ENCODE measurements at regions not wholly inside any gene's neighbourhood (a gene's known extent, or its start where the extent isn't known, plus 50 kb on each side); places are given as distances from the start of the nearest gene placed in this dataset.
"Not testable (repeated sequence)": the region's sequence is repeated elsewhere in the genome, so short reads cannot be mapped to it uniquely, and the experiment has no call there.

GRCh38 chr6:81295310-81295709, 457.2 kb downstream of the TENT5A start:
- H3K4me1 ChIP-seq (ENCODE audit: control insufficient read depth, insufficient read depth, low read length) = no peaks in the 10 kb centered on the region
- H3K27me3 ChIP-seq (ENCODE audit: control insufficient read depth, insufficient read depth, low read length, poor library complexity, severe bottlenecking) = no peaks in the 10 kb centered on the region
- H3K36me3 ChIP-seq (ENCODE audit: control insufficient read depth, insufficient read depth, low read length) = no peaks in the 10 kb centered on the region
- no peak overlapping the region for H3K27ac ChIP-seq (ENCODE audit: insufficient read depth, low read depth, low read length, poor library complexity, severe bottlenecking)
- H3K9me3 ChIP-seq (ENCODE audit: control insufficient read depth, low read length) = no peaks in the 10 kb centered on the region
- H3K4me3 ChIP-seq (ENCODE audit: insufficient read depth, low read depth, low read length) = no peak overlapping the region

- Histone ChIP-seq H3K4me1 (ENCODE audit: control insufficient read depth, insufficient read depth, low read length) (no peaks in the 10 kb centered on the region), H3K9me3 (ENCODE audit: control insufficient read depth, low read length) (no peaks in the 10 kb centered on the region), H3K36me3 (ENCODE audit: control insufficient read depth, insufficient read depth, low read length) (no peaks in the 10 kb centered on the region), H3K4me3 (ENCODE audit: insufficient read depth, low read depth, low read length) (no peak overlapping the region), H3K27ac (ENCODE audit: insufficient read depth, low read depth, low read length, poor library complexity, severe bottlenecking) (no peak overlapping the region), H3K27me3 (ENCODE audit: control insufficient read depth, insufficient read depth, low read length, poor library complexity, severe bottlenecking) (no peaks in the 10 kb centered on the region)
- WGBS, 2 experiments = 92 to 98% methylated on average over 2 of the region's 2 CpGs
These were observed 458.6 kb downstream of the TENT5A start for GRCh38 chr6:81293896-81294295.

- H3K27me3 ChIP-seq (ENCODE audit: control insufficient read depth, insufficient read depth, low read length, poor library complexity, severe bottlenecking) = no peaks in the 10 kb centered on the region
- no peak overlapping the region for H3K4me3 ChIP-seq (ENCODE audit: insufficient read depth, low read depth, low read length)
- no peaks in the 10 kb centered on the region for H3K4me1 ChIP-seq (ENCODE audit: control insufficient read depth, insufficient read depth, low read length)
- no peaks in the 10 kb centered on the region for H3K36me3 ChIP-seq (ENCODE audit: control insufficient read depth, insufficient read depth, low read length)
- no peak overlapping the region for H3K27ac ChIP-seq (ENCODE audit: insufficient read depth, low read depth, low read length, poor library complexity, severe bottlenecking)
- H3K9me3 ChIP-seq (ENCODE audit: control insufficient read depth, low read length) = no peaks in the 10 kb centered on the region
These were observed 463.3 kb downstream of the TENT5A start for GRCh38 chr6:81289229-81289628.

- H3K4me3 ChIP-seq (ENCODE audit: insufficient read depth, low read depth, low read length) = no peak overlapping the region
- WGBS, 2 experiments = 92 to 93% methylated on average over 3 to 4 of the region's 4 CpGs
These were observed 487.4 kb downstream of the TENT5A start for GRCh38 chr6:81265106-81265505.

GRCh38 chr6:81263531-81264168, 488.8 kb downstream of the TENT5A start:
- 94 to 95% methylated on average over 14 to 17 of the region's 17 CpGs for whole genome bisulfite sequencing, 2 experiments
- H3K9me3 ChIP-seq (ENCODE audit: control insufficient read depth, low read length) = no peaks in the 10 kb centered on the region
- H3K27me3 ChIP-seq (ENCODE audit: control insufficient read depth, insufficient read depth, low read length, poor library complexity, severe bottlenecking) = no peaks in the 10 kb centered on the region

More at GRCh38 chr6:81265106-81265505, 487.4 kb downstream of the TENT5A start:
- Histone ChIP-seq H3K4me1 (ENCODE audit: control insufficient read depth, insufficient read depth, low read length) (no peaks in the 10 kb centered on the region), H3K36me3 (ENCODE audit: control insufficient read depth, insufficient read depth, low read length) (no peaks in the 10 kb centered on the region), H3K27me3 (ENCODE audit: control insufficient read depth, insufficient read depth, low read length, poor library complexity, severe bottlenecking) (no peaks in the 10 kb centered on the region), H3K9me3 (ENCODE audit: control insufficient read depth, low read length) (no peaks in the 10 kb centered on the region), H3K27ac (ENCODE audit: insufficient read depth, low read depth, low read length, poor library complexity, severe bottlenecking) (no peak overlapping the region)

DNA sequence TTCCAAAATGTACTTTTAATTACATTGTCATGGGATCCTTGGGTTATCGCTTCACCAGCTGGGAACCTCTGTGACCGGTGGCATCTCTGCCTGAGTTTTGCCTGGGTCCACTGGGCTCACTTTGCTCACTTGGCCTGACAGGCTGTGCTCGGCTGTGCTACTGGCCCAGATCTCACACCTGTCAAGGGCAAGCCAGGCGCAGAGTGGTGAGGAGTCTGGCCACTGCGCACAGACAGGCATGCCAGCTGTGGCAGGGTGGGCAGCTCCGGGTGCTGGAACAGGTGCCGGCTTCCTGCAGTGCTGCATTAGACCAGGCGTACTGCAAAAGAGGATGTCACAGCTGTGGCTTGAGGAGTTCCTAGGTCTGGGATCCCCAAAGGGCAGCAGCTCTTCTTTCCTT, 489.8 kb downstream of the TENT5A start:
- H3K27me3 ChIP-seq (ENCODE audit: control insufficient read depth, insufficient read depth, low read length, poor library complexity, severe bottlenecking) = no peaks in the 10 kb centered on the region
- H3K9me3 ChIP-seq (ENCODE audit: control insufficient read depth, low read length) = no peaks in the 10 kb centered on the region
- 93 to 97% methylated on average over 8 of the region's 8 CpGs for WGBS, 2 experiments
- no peaks in the 10 kb centered on the region for H3K36me3 ChIP-seq (ENCODE audit: control insufficient read depth, insufficient read depth, low read length)
- no peak overlapping the region for H3K4me3 ChIP-seq (ENCODE audit: insufficient read depth, low read depth, low read length)
- no peak overlapping the region for H3K27ac ChIP-seq (ENCODE audit: insufficient read depth, low read depth, low read length, poor library complexity, severe bottlenecking)
- H3K4me1 ChIP-seq (ENCODE audit: control insufficient read depth, insufficient read depth, low read length) = no peaks in the 10 kb centered on the region

More at GRCh38 chr6:81263531-81264168, 488.8 kb downstream of the TENT5A start:
- Histone ChIP-seq H3K27ac (ENCODE audit: insufficient read depth, low read depth, low read length, poor library complexity, severe bottlenecking) (no peak overlapping the region), H3K4me3 (ENCODE audit: insufficient read depth, low read depth, low read length) (no peak overlapping the region), H3K4me1 (ENCODE audit: control insufficient read depth, insufficient read depth, low read length) (no peaks in the 10 kb centered on the region), H3K36me3 (ENCODE audit: control insufficient read depth, insufficient read depth, low read length) (no peaks in the 10 kb centered on the region)

DNA sequence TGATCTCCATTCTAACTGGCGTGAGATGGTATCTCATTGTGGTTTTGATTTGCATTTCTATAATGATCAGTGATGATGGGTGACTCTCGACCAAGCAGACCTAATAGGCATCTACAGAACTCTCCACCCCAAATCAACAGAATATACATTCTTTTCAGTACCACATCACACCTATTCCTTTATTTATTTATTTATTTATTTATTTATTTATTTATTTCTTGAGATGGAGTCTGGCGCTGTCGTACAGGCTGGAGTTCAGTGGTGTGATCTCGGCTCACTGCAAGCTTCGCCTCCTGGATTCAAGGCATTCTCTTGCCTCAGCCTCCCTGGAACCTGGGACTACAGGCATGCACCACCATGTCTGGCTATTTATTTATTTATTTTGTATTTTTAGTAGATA, 496.3 kb downstream of the TENT5A start:
- not testable (repeated sequence) for H3K4me3 ChIP-seq (ENCODE audit: insufficient read depth, low read depth, low read length); H3K9me3 ChIP-seq (ENCODE audit: control insufficient read depth, low read length); H3K27ac ChIP-seq (ENCODE audit: insufficient read depth, low read depth, low read length, poor library complexity, severe bottlenecking); H3K27me3 ChIP-seq (ENCODE audit: control insufficient read depth, insufficient read depth, low read length, poor library complexity, severe bottlenecking); H3K4me1 ChIP-seq (ENCODE audit: control insufficient read depth, insufficient read depth, low read length); H3K36me3 ChIP-seq (ENCODE audit: control insufficient read depth, insufficient read depth, low read length)
- WGBS, 2 experiments = 91 to 96% methylated on average over 4 to 6 of the region's 6 CpGs

DNA sequence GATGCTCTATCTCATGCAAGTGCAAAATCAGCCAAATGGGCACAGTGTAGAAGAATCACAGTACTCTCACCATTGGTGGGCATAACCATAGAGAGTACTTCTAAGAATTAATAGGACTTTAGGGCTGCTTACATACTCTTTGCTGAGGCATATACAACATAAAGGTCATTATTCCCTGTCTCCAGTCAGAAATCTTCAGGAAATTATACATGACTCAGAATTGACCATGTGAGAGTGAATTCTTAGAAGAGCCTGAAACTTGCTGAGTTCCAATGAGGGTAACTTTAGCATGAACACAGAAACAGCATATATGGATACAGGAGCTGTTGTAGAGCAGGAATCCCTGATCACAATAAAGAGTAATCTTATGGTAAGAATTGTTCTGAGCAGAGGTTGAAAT, 498.7 kb downstream of the TENT5A start:
- Histone ChIP-seq H3K27me3 (ENCODE audit: control insufficient read depth, insufficient read depth, low read length, poor library complexity, severe bottlenecking) (no peaks in the 10 kb centered on the region), H3K27ac (ENCODE audit: insufficient read depth, low read depth, low read length, poor library complexity, severe bottlenecking) (no peak overlapping the region), H3K4me3 (ENCODE audit: insufficient read depth, low read depth, low read length) (no peak overlapping the region), H3K36me3 (ENCODE audit: control insufficient read depth, insufficient read depth, low read length) (no peaks in the 10 kb centered on the region), H3K9me3 (ENCODE audit: control insufficient read depth, low read length) (no peaks in the 10 kb centered on the region), H3K4me1 (ENCODE audit: control insufficient read depth, insufficient read depth, low read length) (no peaks in the 10 kb centered on the region)

DNA sequence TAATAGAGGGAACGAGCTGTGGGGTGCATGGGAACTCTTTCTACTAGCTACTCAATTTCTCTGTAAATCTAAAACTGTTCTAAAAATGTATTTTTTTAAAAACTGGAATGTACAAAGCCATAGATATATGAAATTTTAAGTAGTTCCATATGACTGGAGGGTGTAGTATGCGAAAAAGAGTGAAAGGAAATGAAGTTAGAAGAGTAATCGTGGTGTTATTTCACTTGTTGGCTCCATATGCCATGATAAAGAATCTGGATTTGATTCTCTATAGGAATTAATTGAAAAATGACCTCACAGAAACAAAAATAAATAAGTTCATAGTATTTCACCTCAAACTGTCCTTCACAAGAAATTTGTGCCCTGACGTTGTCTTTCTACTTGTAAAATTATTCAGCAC, 500.2 kb downstream of the TENT5A start:
- Histone ChIP-seq H3K27me3 (ENCODE audit: control insufficient read depth, insufficient read depth, low read length, poor library complexity, severe bottlenecking) (no peaks in the 10 kb centered on the region), H3K9me3 (ENCODE audit: control insufficient read depth, low read length) (no peaks in the 10 kb centered on the region), H3K27ac (ENCODE audit: insufficient read depth, low read depth, low read length, poor library complexity, severe bottlenecking) (no peak overlapping the region), H3K4me1 (ENCODE audit: control insufficient read depth, insufficient read depth, low read length) (no peaks in the 10 kb centered on the region), H3K4me3 (ENCODE audit: insufficient read depth, low read depth, low read length) (no peak overlapping the region), H3K36me3 (ENCODE audit: control insufficient read depth, insufficient read depth, low read length) (no peaks in the 10 kb centered on the region)
- WGBS, 2 experiments = 94 to 96% methylated on average over 2 of the region's 4 CpGs

- 85 to 94% methylated on average over 2 of the region's 2 CpGs for WGBS, 2 experiments
- no peaks in the 10 kb centered on the region for H3K36me3 ChIP-seq (ENCODE audit: control insufficient read depth, insufficient read depth, low read length)
These were observed 506.3 kb downstream of the TENT5A start for GRCh38 chr6:81246200-81246599.

DNA sequence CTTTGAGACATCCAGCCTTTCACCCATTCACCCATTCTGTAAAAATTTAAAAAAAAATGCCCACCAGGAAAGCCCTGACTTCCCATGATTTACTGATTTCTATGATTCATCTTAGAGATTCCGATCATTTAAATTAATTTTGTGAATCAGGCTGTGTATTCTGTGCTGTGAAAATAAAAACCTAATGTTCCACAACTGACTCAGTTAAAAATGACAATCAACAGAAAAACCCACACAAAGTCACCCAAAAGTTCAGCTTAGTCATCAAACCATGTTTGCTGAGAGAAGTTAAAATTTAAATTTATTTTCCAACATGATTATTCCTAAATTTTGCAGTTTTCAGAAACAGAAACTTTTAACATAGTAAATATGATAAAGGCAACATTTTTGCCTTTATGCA, 509.9 kb downstream of the TENT5A start:
- H3K4me3 ChIP-seq (ENCODE audit: insufficient read depth, low read depth, low read length) = no peak overlapping the region
- H3K4me1 ChIP-seq (ENCODE audit: control insufficient read depth, insufficient read depth, low read length) = no peaks in the 10 kb centered on the region
- H3K9me3 ChIP-seq (ENCODE audit: control insufficient read depth, low read length) = no peaks in the 10 kb centered on the region
- WGBS, 2 experiments = no CpG with 5 or more reads among the region's 1 CpG
- H3K27me3 ChIP-seq (ENCODE audit: control insufficient read depth, insufficient read depth, low read length, poor library complexity, severe bottlenecking) = no peaks in the 10 kb centered on the region
- H3K36me3 ChIP-seq (ENCODE audit: control insufficient read depth, insufficient read depth, low read length) = no peaks in the 10 kb centered on the region
- H3K27ac ChIP-seq (ENCODE audit: insufficient read depth, low read depth, low read length, poor library complexity, severe bottlenecking) = no peak overlapping the region

More at GRCh38 chr6:81246200-81246599, 506.3 kb downstream of the TENT5A start:
- H3K27ac ChIP-seq (ENCODE audit: insufficient read depth, low read depth, low read length, poor library complexity, severe bottlenecking) = no peak overlapping the region
- H3K9me3 ChIP-seq (ENCODE audit: control insufficient read depth, low read length) = no peaks in the 10 kb centered on the region
- no peaks in the 10 kb centered on the region for H3K27me3 ChIP-seq (ENCODE audit: control insufficient read depth, insufficient read depth, low read length, poor library complexity, severe bottlenecking)
- no peak overlapping the region for H3K4me3 ChIP-seq (ENCODE audit: insufficient read depth, low read depth, low read length)
- H3K4me1 ChIP-seq (ENCODE audit: control insufficient read depth, insufficient read depth, low read length) = no peaks in the 10 kb centered on the region
